A549 (cell line): ENCODE measurements at regions not wholly inside any gene's neighbourhood (a gene's known extent, or its start where the extent isn't known, plus 50 kb on each side); places are given as distances from the start of the nearest gene placed in this dataset.
"Not testable (repeated sequence)": the region's sequence is repeated elsewhere in the genome, so short reads cannot be mapped to it uniquely, and the experiment has no call there.

ENCODE experiments used
- ATAC-seq, 2 experiments: fragments of 200-7000 bp in 1 of 2; fragments of >200 bp in 1 of 2; cut with Nextera tagmentation in 1 of 2; cut with Tn5 transposase in 1 of 2; 3 replicates each; pipeline versions ENCODE4 v1.8.0 to v1.9.1; 2018 to 2020; ENCODE audit warnings: mild to moderate bottlenecking in 1 of 2, moderate library complexity in 1 of 2
- CTCF ChIA-PET: fragments of 300-600 bp; sonication (Branson Sonifier 250); formaldehyde crosslinking; extraction: SDS; loops from one replicate; lab custom pipeline; 2021; ENCODE audit warnings: antibody characterized with exemption, inconsistent platforms; lab: Yijun Ruan, JAX
- POLR2A ChIA-PET: fragments of 350-600 bp; formaldehyde crosslinking; extraction: SDS; loops from one replicate; lab custom pipeline; 2021; ENCODE audit warnings: antibody characterized with exemption, inconsistent platforms; lab: Yijun Ruan, JAX
- DNase-seq, 2 experiments: peaks; one replicate each; pipeline versions ENCODE4 v3.0.0 to v3.0.0-alpha.2; 2011 to 2016; ENCODE audit warnings: low read depth in 1 of 2, low spot score in 1 of 2
- FAIRE-seq: peaks from 2 replicates; lab custom pipeline; 2011; peaks lifted over from hg19 to GRCh38; lab: Jason Lieb, UNC
- H3K27ac ChIP-seq, 2 experiments: fragments of >200 bp; sonication (Bioruptor Twin); formaldehyde crosslinking; 3 replicates each; pipeline ENCODE4 v1.5.1; 2016 to 2017
- H3K4me1 ChIP-seq: fragments of >200 bp; sonication (Bioruptor Twin); formaldehyde crosslinking; 3 replicates; pipeline ENCODE4 v1.6.1; 2016
- H3K4me2 ChIP-seq: fragments of >200 bp; sonication (Bioruptor Twin); formaldehyde crosslinking; 3 replicates; pipeline ENCODE4 v1.6.1; 2016
- H3K4me3 ChIP-seq: fragments of >200 bp; sonication (Bioruptor Twin); formaldehyde crosslinking; 3 replicates; pipeline ENCODE4 v1.5.1; 2016
- H3K9me3 ChIP-seq: fragments of >200 bp; sonication (Bioruptor Twin); formaldehyde crosslinking; 3 replicates; pipeline ENCODE4 v1.6.1; 2016
- ATOH8 ChIP-seq: fragments of 250-450 bp; sonication (Bioruptor Pico); IDR thresholded peaks from 2 replicates; pipeline ENCODE4 v1.5.0; 2020; ENCODE audit warnings: low read depth, mild to moderate bottlenecking, moderate library complexity
- CBX2 ChIP-seq: fragments of 200-600 bp; sonication (generic); IDR thresholded peaks from 2 replicates; pipeline ENCODE4 v1.6.1; 2016; ENCODE audit warnings: low read depth, mild to moderate bottlenecking, borderline replicate concordance
- CTCF ChIP-seq: fragments of >200 bp; sonication (Bioruptor Twin); formaldehyde crosslinking; IDR thresholded peaks from 3 replicates; pipeline ENCODE4 v1.5.1; 2016
- EHF ChIP-seq: fragments of 250-450 bp; sonication (Bioruptor Pico); IDR thresholded peaks from 2 replicates; pipeline ENCODE4 v1.5.0; 2020; ENCODE audit warnings: mild to moderate bottlenecking
- EHMT2 ChIP-seq: fragments of 200-600 bp; sonication (generic); IDR thresholded peaks from 2 replicates; pipeline ENCODE4 v1.6.1; 2016; ENCODE audit warnings: antibody characterized with exemption, low read depth, mild to moderate bottlenecking, moderate library complexity
- FOSB ChIP-seq: fragments of 250-450 bp; sonication (Bioruptor Pico); IDR thresholded peaks from 2 replicates; pipeline ENCODE4 v1.5.0; 2020; ENCODE audit warnings: mild to moderate bottlenecking, moderate library complexity
- FOXS1 ChIP-seq: fragments of 250-450 bp; sonication (Bioruptor Pico); IDR thresholded peaks from 2 replicates; pipeline ENCODE4 v1.5.0; 2020; ENCODE audit warnings: mild to moderate bottlenecking, moderate library complexity
- NFE2L2 ChIP-seq: fragments of 150-350 bp; conservative IDR thresholded peaks from 2 replicates; pipeline ENCODE4 v1.6.1; 2014; ENCODE audit warnings: low read length
- RAD21 ChIP-seq, 2 experiments: fragments of >200 bp in 1 of 2; sonication (Bioruptor Twin) in 1 of 2; formaldehyde crosslinking in 1 of 2; IDR thresholded peaks in 1 of 2; conservative IDR thresholded peaks in 1 of 2; 2 replicates in 1 of 2; 3 replicates in 1 of 2; pipeline ENCODE4 v1.6.1; 2012 to 2018; ENCODE audit warnings: inconsistent platforms in 1 of 2
- RCOR1 ChIP-seq: fragments of 150-350 bp; IDR thresholded peaks from 2 replicates; pipeline ENCODE4 v1.6.1; 2014; ENCODE audit warnings: antibody characterized with exemption, low read length, low read depth
- RFX5 ChIP-seq: fragments of 450-650 bp; IDR thresholded peaks from 2 replicates; pipeline ENCODE4 v1.7.1; 2014; ENCODE audit warnings: antibody characterized with exemption, mild to moderate bottlenecking, moderate library complexity
- RNF2 ChIP-seq: fragments of 200-600 bp; sonication (generic); IDR thresholded peaks from 2 replicates; pipeline ENCODE4 v1.6.1; 2016; ENCODE audit warnings: low read depth, mild to moderate bottlenecking, antibody characterized with exemption, moderate library complexity, borderline replicate concordance
- SMC3 ChIP-seq: fragments of >200 bp; sonication (Bioruptor Twin); formaldehyde crosslinking; IDR thresholded peaks from 3 replicates; pipeline ENCODE4 v1.6.1; 2018; ENCODE audit warnings: inconsistent platforms
- TP53 ChIP-seq: fragments of 250-450 bp; sonication (Bioruptor Pico); IDR thresholded peaks from 2 replicates; pipeline ENCODE4 v1.5.0; 2021; ENCODE audit warnings: mild to moderate bottlenecking, moderate library complexity
- ZSCAN20 ChIP-seq: fragments of 250-450 bp; sonication (Bioruptor Pico); IDR thresholded peaks from 2 replicates; pipeline ENCODE4 v1.8.0; 2022; ENCODE audit warnings: mild to moderate bottlenecking, moderate library complexity
- WGBS: methylation state at CpG from one replicate; pipeline ENCODE4 v1.1.6; 2017; ENCODE audit errors: missing lambda C conversion rate; 5-methylcytosine and 5-hydroxymethylcytosine counted together
- TF ChIP-seq, protein P1 (sequence below): IDR thresholded peaks from 2 replicates; pipeline ENCODE4 v1.6.1; 2012
- TF ChIP-seq, protein P2 (sequence below): fragments of 200-600 bp; sonication (generic); IDR thresholded peaks from 2 replicates; pipeline ENCODE4 v1.6.1; 2016; ENCODE audit warnings: antibody characterized with exemption, mild to moderate bottlenecking, moderate library complexity

DNA sequence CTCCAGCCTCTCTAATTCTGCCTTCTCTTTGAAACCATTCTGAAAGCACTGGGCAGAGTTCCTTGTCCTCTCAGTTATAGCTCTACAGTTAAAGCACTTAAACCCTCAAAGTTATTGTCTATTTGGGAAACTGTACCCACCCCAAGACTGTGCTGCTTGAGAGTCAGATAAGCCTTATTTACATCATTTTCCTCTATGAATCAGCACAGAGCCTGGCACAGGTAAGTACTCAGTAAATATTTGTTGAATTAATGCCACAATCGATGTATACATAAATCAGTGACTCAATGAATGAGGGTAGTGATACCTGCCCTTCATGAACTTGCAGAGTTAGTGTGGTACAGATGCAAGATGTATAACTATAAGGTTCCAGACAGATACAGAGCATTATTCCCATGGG, 549.4 kb upstream of the KLF4 start (continued):
- TF ChIP-seq RCOR1 (no peak), CTCF (no peak), CBX2 (no peak), TP53 (CRISPR knock-in tag) (no peak), RAD21 (conservative IDR thresholded peaks at IDR 0.05 in 1 of 2, IDR thresholded peaks at IDR 0.05 in 1 of 2) (no peak), EHMT2 (no peak), SMC3 (no peak), FOXS1 (CRISPR knock-in tag) (no peak), EHF (CRISPR knock-in tag) (no peak)

DNA sequence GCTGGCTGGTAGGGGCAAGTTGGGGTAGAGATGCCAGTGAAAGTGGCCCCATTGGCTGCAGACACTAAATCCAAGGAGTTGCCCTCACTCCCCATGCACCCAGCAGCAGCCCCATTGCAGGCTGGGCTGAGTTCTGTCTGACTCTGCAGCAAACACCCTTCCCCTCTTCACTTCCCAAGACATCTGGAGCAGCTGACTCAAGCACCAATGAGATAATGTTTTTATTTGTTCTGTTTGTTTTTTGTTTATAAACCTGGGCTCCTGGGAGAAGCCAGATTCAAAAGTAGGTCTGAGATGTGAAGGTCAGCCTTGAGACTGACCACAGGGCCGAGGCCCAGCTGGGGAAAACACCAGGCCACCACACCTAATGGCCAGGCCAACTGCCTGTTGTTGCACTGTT, 545.9 kb upstream of the KLF4 start:
- no peak overlapping the region for H3K4me3 ChIP-seq
- no peak overlapping the region for H3K4me2 ChIP-seq
- no peaks in the 10 kb centered on the region for H3K9me3 ChIP-seq
- WGBS: 58% methylated on average over 1 of the region's 1 CpG
- no peak for ATAC-seq
- TF ChIP-seq, protein P1, sequence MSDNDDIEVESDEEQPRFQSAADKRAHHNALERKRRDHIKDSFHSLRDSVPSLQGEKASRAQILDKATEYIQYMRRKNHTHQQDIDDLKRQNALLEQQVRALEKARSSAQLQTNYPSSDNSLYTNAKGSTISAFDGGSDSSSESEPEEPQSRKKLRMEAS: no peak
- peaks cover 18% of the 10 kb centered on the region for H3K4me1 ChIP-seq
- H3K27ac ChIP-seq: no peak overlapping the region
- no peak for DNase-seq
- POLR2A ChIA-PET: no interaction called here
- no peak for FAIRE-seq
- CTCF ChIA-PET: interaction anchor here (1.3 to 2.1 kb wide), 4 partner anchors 11 to 237 kb away, joined by 3 to 14 read pairs (median 4); no protein-coding TSS in a partner anchor

GRCh38 chr9:108033976-108034964, 544.7 kb upstream of the KLF4 start:
- no peak overlapping the region for H3K27ac ChIP-seq
- no peak overlapping the region for H3K4me2 ChIP-seq
- no peaks in the 10 kb centered on the region for H3K9me3 ChIP-seq
- WGBS: 80% methylated on average over 5 of the region's 5 CpGs
- ATAC-seq (no peak), DNase-seq (no peak), FAIRE-seq (no peak)
- H3K4me1 ChIP-seq: peaks cover 6% of the 10 kb centered on the region; the same call in 2 of the 3 replicates
- ChIA-PET CTCF (interaction anchor here (1.3 to 2.1 kb wide), 5 partner anchors 10 to 238 kb away, joined by 3 to 14 read pairs (median 4); no protein-coding TSS in a partner anchor), POLR2A (no interaction called here)
- H3K4me3 ChIP-seq: no peak overlapping the region
- TF ChIP-seq ZSCAN20 (no peak), RNF2 (no peak), NFE2L2 (no peak), SMC3 (no peak), EHMT2 (no peak), ATOH8 (CRISPR knock-in tag) (no peak), FOSB (CRISPR knock-in tag) (no peak), RFX5 (no peak)
- TF ChIP-seq, protein P2, sequence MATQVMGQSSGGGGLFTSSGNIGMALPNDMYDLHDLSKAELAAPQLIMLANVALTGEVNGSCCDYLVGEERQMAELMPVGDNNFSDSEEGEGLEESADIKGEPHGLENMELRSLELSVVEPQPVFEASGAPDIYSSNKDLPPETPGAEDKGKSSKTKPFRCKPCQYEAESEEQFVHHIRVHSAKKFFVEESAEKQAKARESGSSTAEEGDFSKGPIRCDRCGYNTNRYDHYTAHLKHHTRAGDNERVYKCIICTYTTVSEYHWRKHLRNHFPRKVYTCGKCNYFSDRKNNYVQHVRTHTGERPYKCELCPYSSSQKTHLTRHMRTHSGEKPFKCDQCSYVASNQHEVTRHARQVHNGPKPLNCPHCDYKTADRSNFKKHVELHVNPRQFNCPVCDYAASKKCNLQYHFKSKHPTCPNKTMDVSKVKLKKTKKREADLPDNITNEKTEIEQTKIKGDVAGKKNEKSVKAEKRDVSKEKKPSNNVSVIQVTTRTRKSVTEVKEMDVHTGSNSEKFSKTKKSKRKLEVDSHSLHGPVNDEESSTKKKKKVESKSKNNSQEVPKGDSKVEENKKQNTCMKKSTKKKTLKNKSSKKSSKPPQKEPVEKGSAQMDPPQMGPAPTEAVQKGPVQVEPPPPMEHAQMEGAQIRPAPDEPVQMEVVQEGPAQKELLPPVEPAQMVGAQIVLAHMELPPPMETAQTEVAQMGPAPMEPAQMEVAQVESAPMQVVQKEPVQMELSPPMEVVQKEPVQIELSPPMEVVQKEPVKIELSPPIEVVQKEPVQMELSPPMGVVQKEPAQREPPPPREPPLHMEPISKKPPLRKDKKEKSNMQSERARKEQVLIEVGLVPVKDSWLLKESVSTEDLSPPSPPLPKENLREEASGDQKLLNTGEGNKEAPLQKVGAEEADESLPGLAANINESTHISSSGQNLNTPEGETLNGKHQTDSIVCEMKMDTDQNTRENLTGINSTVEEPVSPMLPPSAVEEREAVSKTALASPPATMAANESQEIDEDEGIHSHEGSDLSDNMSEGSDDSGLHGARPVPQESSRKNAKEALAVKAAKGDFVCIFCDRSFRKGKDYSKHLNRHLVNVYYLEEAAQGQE: no peak

- FAIRE-seq, H3K4me2 ChIP-seq, ATAC-seq, H3K4me3 ChIP-seq, POLR2A ChIA-PET, H3K27ac ChIP-seq, H3K4me1 ChIP-seq, DNase-seq, H3K9me3 ChIP-seq, CTCF ChIA-PET: not testable (repeated sequence)
- WGBS: 55% methylated on average over 8 of the region's 9 CpGs
Measured at GRCh38 chr9:108032079-108032478, 542.5 kb upstream of the KLF4 start.

DNA sequence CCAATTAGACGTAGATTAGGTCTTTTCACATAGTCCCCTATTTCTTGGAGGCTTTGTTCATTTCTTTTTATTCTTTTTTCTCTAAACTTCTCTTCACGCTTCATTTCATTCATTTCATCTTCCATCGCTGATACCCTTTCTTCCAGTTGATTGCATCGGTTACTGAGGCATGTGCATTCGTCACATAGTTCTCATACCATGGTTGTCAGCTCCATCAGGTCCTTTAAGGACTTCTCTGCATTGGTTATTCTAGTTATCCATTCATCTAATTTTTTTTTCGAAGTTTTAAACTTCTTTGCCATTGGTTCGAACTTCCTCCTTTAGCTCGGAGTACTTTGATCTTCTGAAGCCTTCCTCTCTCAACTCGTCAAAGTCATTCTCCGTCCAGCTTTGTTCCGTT, 541.7 kb upstream of the KLF4 start:
- WGBS: 79% methylated on average over 11 of the region's 11 CpGs

More for the DNA sequence above, 541.7 kb upstream of the KLF4 start:
- POLR2A ChIA-PET, H3K4me1 ChIP-seq, H3K9me3 ChIP-seq, CTCF ChIA-PET, H3K27ac ChIP-seq, DNase-seq, FAIRE-seq, ATAC-seq, H3K4me3 ChIP-seq, H3K4me2 ChIP-seq: not testable (repeated sequence)
